NCI-H526 (cell line): ENCODE measurements at regions not wholly inside any gene's neighbourhood (a gene's known extent, or its start where the extent isn't known, plus 50 kb on each side); places are given as distances from the start of the nearest gene placed in this dataset.

Experiments used
- DNase-seq, 2 experiments: peaks; one replicate each; lab custom pipeline; 2025; lab: John Stamatoyannopoulos, UW

- DNase-seq = no peak
Observed at GRCh38 chr2:41913311-41913710, 134.5 kb upstream of the PKDCC start.

- DNase-seq = no peak
Observed at GRCh38 chr2:41913921-41914609, 133.8 kb upstream of the PKDCC start.

- DNase-seq = no peak
Observed at GRCh38 chr2:41914936-41915335, 132.9 kb upstream of the PKDCC start.

GRCh38 chr2:41916177-41916576 is 131.6 kb upstream of the PKDCC start:
- no peak for DNase-seq

GRCh38 chr2:41917587-41917986 is 130.2 kb upstream of the PKDCC start:
- no peak for DNase-seq

- no peak for DNase-seq
Observed at GRCh38 chr2:41919135-41919534, 128.7 kb upstream of the PKDCC start.

GRCh38 chr2:41920181-41920580 is 127.6 kb upstream of the PKDCC start:
- DNase-seq = no peak

GRCh38 chr2:41920812-41921211 is 127.0 kb upstream of the PKDCC start:
- DNase-seq = no peak

GRCh38 chr2:41922177-41922576 is 125.6 kb upstream of the PKDCC start:
- DNase-seq = no peak

- DNase-seq = no peak
Observed at GRCh38 chr2:41923156-41923786, 124.5 kb upstream of the PKDCC start.

GRCh38 chr2:41924024-41924423 is 123.8 kb upstream of the PKDCC start:
- no peak for DNase-seq

GRCh38 chr2:41924709-41925408 is 123.0 kb upstream of the PKDCC start:
- no peak for DNase-seq

GRCh38 chr2:41925712-41926111 is 122.1 kb upstream of the PKDCC start:
- DNase-seq = no peak

GRCh38 chr2:41926614-41927580 is 120.9 kb upstream of the PKDCC start:
- no peak for DNase-seq

- DNase-seq = no peak
Observed at GRCh38 chr2:41927581-41928264, 120.1 kb upstream of the PKDCC start.

GRCh38 chr2:41928526-41928925 is 119.3 kb upstream of the PKDCC start:
- DNase-seq = no peak

GRCh38 chr2:41930807-41931566 is 116.8 kb upstream of the PKDCC start:
- no peak for DNase-seq

- DNase-seq = no peak
Observed at GRCh38 chr2:41932241-41933045, 115.4 kb upstream of the PKDCC start.

- DNase-seq = no peak
Observed at GRCh38 chr2:41933046-41933420, 114.8 kb upstream of the PKDCC start.
